Common myeloid progenitor, CD34-positive (primary cell): ENCODE measurements at regions not wholly inside any gene's neighbourhood (a gene's known extent, or its start where the extent isn't known, plus 50 kb on each side); places are given as distances from the start of the nearest gene placed in this dataset.

ENCODE experiments used
- CTCF ChIA-PET: fragments of 350-600 bp; sonication (Branson Sonifier 250); formaldehyde crosslinking; loops from one replicate; lab custom pipeline; 2021; ENCODE audit warnings: antibody characterized with exemption; lab: Charles Lee
- POLR2A ChIA-PET: fragments of 350-600 bp; sonication (Branson Sonifier 250); formaldehyde crosslinking; loops from one replicate; lab custom pipeline; 2021; ENCODE audit warnings: antibody characterized with exemption; lab: Charles Lee
- DNase-seq, 3 donors: peaks; one replicate each; pipeline versions ENCODE4 v3.0.0 to v3.0.0-alpha.2; 2013
- H3K27ac ChIP-seq, 2 experiments: 1 replicate in 1 of 2; 2 replicates in 1 of 2; pipeline ENCODE4 v1.7.0; 2013; ENCODE audit warnings: inconsistent platforms in 2 of 2, low read length in 2 of 2, mild to moderate bottlenecking in 2 of 2, low read depth in 1 of 2, moderate library complexity in 1 of 2; ENCODE audit not compliant: severe bottlenecking in 2 of 2, insufficient read depth in 1 of 2, poor library complexity in 1 of 2
- H3K27me3 ChIP-seq, 5 experiments: replicated peaks in 2 of 5; 1 replicate in 3 of 5; 2 replicates in 2 of 5; pipeline versions ENCODE4 v1.6.1 to v1.7.0; 2013; ENCODE audit warnings: low read length in 4 of 5, mild to moderate bottlenecking in 2 of 5, moderate library complexity in 2 of 5, inconsistent platforms in 1 of 5; ENCODE audit not compliant: insufficient read depth in 5 of 5, control insufficient read depth in 4 of 5
- H3K36me3 ChIP-seq, 4 experiments: 1 replicate in 2 of 4; 2 replicates in 2 of 4; pipeline versions ENCODE4 v1.6.1 to v1.7.0; 2013; ENCODE audit warnings: low read length in 3 of 4, control low read depth in 1 of 4, mild to moderate bottlenecking in 1 of 4; ENCODE audit not compliant: control insufficient read depth in 4 of 4, insufficient read depth in 4 of 4
- H3K4me1 ChIP-seq, 4 experiments: 1 replicate in 3 of 4; 2 replicates in 1 of 4; pipeline versions ENCODE4 v1.6.1 to v1.7.1; 2013; ENCODE audit warnings: low read length in 3 of 4, mild to moderate bottlenecking in 3 of 4, control low read depth in 1 of 4, inconsistent platforms in 1 of 4, moderate library complexity in 1 of 4; ENCODE audit not compliant: control insufficient read depth in 4 of 4, insufficient read depth in 4 of 4; ENCODE audit errors: control extremely low read depth in 1 of 4
- H3K4me3 ChIP-seq, 7 experiments: 1 replicate in 4 of 7; 2 replicates in 3 of 7; pipeline versions ENCODE4 v1.5.1 to v1.7.0; 2013; ENCODE audit warnings: mild to moderate bottlenecking in 7 of 7, low read length in 6 of 7, moderate library complexity in 6 of 7, inconsistent platforms in 2 of 7, low read depth in 2 of 7, control low read depth in 1 of 7; ENCODE audit not compliant: insufficient read depth in 4 of 7, control insufficient read depth in 1 of 7; ENCODE audit errors: extremely low read depth in 1 of 7
- H3K9me3 ChIP-seq, 5 experiments: 1 replicate in 4 of 5; 2 replicates in 1 of 5; pipeline versions ENCODE4 v1.6.1 to v1.7.1; 2013; ENCODE audit warnings: low read length in 4 of 5, mild to moderate bottlenecking in 2 of 5, inconsistent platforms in 1 of 5, low read depth in 1 of 5, moderate library complexity in 1 of 5; ENCODE audit not compliant: control insufficient read depth in 4 of 5, insufficient read depth in 2 of 5; ENCODE audit errors: control extremely low read depth in 1 of 5
- WGBS: methylation state at CpG from one replicate; pipeline ENCODE4 v1.1.5; 2013; ENCODE audit not compliant: insufficient coverage; 5-methylcytosine and 5-hydroxymethylcytosine counted together

GRCh38 chr5:33332804-33333203, 108.0 kb upstream of the TARS1 start:
- no peak overlapping the region for H3K4me3 ChIP-seq
- CTCF ChIA-PET = interaction anchor here (1.6 kb wide), 1 partner anchor 13 kb away, joined by 3 read pairs; no protein-coding TSS in a partner anchor
- no peaks in the 10 kb centered on the region for H3K9me3 ChIP-seq
- H3K4me1 ChIP-seq = peaks cover 0 to 6% (median 0%) of the 10 kb centered on the region in 4 experiments
- WGBS = 100% methylated on average over 2 of the region's 2 CpGs
- no peak for DNase-seq
- H3K27ac ChIP-seq = no peak overlapping the region
- no peaks in the 10 kb centered on the region for H3K27me3 ChIP-seq
- POLR2A ChIA-PET = no interaction called here
- no peaks in the 10 kb centered on the region for H3K36me3 ChIP-seq

DNA sequence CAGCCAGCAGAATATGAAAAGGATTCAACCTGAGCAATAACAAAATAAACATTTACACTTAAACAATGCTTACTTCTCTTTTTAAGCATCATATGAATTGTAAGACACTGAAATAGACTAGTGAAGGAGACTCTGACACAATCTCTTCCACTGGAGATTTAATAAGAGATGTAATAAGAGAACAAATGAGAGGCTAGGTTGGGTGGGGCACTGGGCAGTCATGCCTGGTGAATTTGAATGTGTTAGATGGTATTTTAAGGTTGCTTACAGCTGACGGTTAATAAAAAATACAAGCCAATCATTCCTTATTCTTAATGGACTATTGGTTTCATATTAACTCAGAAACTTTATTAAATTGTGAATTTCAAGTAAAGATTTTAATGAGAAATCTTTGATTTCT, 105.9 kb upstream of the TARS1 start:
- Histone ChIP-seq H3K27ac (no peak overlapping the region), H3K27me3 (no peaks in the 10 kb centered on the region), H3K4me3 (no peak overlapping the region), H3K9me3 (no peaks in the 10 kb centered on the region), H3K4me1 (peaks cover 0 to 6% (median under 1%) of the 10 kb centered on the region in 4 experiments), H3K36me3 (no peaks in the 10 kb centered on the region)
- no CpG with 5 or more reads among the region's 1 CpG for WGBS
- DNase-seq = no peak
- ChIA-PET POLR2A (no interaction called here), CTCF (no interaction called here)

GRCh38 chr5:33336891-33337636, 103.7 kb upstream of the TARS1 start:
- POLR2A ChIA-PET = interaction anchor here (0.5 kb wide), 1 partner anchor 551 kb away, joined by 5 read pairs; no protein-coding TSS in a partner anchor
- Histone ChIP-seq H3K27ac (no peak overlapping the region), H3K36me3 (no peaks in the 10 kb centered on the region), H3K9me3 (no peaks in the 10 kb centered on the region), H3K4me3 (no peak overlapping the region), H3K4me1 (peaks cover 0 to 7% (median 1%) of the 10 kb centered on the region in 4 experiments), H3K27me3 (no peaks in the 10 kb centered on the region)
- CTCF ChIA-PET = no interaction called here
- DNase-seq = no peak
- WGBS = 100% methylated on average over 1 of the region's 4 CpGs

- ChIA-PET POLR2A (interaction anchor here (0.5 kb wide), 1 partner anchor 551 kb away, joined by 5 read pairs; no protein-coding TSS in a partner anchor), CTCF (no interaction called here)
- no peak overlapping the region for H3K4me3 ChIP-seq
- peaks cover 0 to 7% (median 1%) of the 10 kb centered on the region in 4 experiments for H3K4me1 ChIP-seq
- no peaks in the 10 kb centered on the region for H3K36me3 ChIP-seq
- WGBS = 86% methylated on average over 1 of the region's 2 CpGs
- DNase-seq = no peak
- H3K9me3 ChIP-seq = no peaks in the 10 kb centered on the region
- no peaks in the 10 kb centered on the region for H3K27me3 ChIP-seq
- no peak overlapping the region for H3K27ac ChIP-seq
Observed at GRCh38 chr5:33337637-33337992, 103.2 kb upstream of the TARS1 start.

DNA sequence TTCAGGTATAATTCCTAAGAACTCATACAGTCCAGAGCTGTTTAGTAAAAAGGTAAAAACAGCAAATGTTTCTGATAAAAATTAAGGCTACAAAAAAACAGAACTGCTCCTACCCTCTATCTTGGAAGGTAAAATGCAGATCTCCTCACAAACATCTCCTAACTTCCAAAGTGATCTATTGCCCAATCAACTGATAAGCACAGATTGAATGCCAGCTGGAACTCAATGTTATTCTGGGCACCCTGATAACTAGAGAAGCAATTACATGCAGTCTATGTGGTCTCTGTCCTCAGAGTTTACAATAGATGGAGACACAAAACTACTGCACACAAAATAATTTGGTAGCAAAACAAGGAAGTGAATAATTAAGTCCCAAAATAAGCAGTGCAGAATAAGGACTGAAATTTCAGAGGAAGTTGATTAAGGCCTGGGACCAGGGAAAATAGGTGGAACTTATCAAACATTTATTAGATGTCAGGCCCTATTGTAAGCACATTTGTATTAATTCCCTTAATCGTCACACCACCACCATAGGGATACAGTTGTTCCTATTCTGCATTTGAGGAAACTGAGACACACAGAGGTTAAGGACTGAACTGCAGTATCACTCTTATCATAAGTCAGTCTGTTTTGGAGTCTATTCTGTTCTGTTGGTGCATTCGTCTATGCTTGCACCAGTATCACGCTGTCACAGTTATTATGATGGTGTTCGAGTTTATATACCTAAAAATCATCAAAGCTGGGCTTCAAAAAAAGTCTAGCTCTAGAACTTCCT, 102.2 kb upstream of the TARS1 start:
- CTCF ChIA-PET = interaction anchor here (0.9 to 1.5 kb wide), 2 partner anchors 38 to 100 kb away, joined by 3 read pairs; no protein-coding TSS in a partner anchor
- Histone ChIP-seq H3K27me3 (no peaks in the 10 kb centered on the region), H3K9me3 (no peaks in the 10 kb centered on the region), H3K4me1 (peaks cover 0 to 7% (median 1%) of the 10 kb centered on the region in 4 experiments), H3K36me3 (no peaks in the 10 kb centered on the region), H3K4me3 (no peak overlapping the region), H3K27ac (no peak overlapping the region)
- DNase-seq = no peak
- 90% methylated on average over 1 of the region's 4 CpGs for WGBS
- POLR2A ChIA-PET = no interaction called here

DNA sequence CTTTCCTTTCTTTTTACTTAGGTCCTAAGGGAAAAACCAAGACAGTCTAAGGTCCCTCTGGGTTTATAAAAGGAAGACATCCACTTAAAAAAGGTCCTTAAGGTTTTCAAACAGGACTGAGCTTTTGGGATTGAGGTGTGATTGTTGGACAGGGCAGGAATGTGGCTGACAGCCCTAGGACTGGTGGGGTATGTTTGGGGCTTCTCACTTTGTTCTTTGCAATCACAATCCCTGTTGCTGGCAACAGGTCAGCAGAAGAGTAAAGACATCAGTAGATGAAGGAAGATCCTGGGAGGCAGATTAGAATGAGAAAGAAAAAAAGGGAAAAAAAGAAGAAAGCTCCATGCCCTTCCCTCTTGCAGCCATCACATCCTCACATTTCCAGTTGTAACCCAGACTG, 101.4 kb upstream of the TARS1 start:
- CTCF ChIA-PET = interaction anchor here (0.9 to 1.5 kb wide), 2 partner anchors 39 to 99 kb away, joined by 3 read pairs; no protein-coding TSS in a partner anchor
- no peak overlapping the region for H3K4me3 ChIP-seq
- POLR2A ChIA-PET = no interaction called here

DNA sequence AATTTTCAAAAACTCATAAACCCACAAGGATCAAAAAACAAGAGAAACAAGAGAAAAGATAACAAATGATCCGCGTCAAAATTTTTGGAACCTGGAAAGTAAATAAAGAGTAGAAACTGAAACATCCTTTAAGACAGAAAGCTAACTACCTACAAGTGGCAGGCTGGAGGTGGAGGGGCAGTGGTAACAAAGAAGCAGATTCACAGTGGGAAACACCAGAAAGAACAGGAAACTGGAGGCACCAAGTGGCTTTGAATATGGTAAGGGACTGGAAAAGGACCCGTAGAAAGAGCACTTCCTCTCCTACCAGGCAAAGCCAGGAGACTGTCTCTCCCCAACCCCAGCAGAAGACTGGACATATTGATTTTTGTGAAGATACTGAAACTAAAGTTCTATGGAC, 100.6 kb upstream of the TARS1 start:
- 0% methylated on average over 1 of the region's 3 CpGs for WGBS
- no peaks in the 10 kb centered on the region for H3K9me3 ChIP-seq
- peak in 1 of 3 donors; percentile 23 for DNase-seq
- no peaks in the 10 kb centered on the region for H3K27me3 ChIP-seq
- no peak overlapping the region for H3K27ac ChIP-seq
- no peak overlapping the region for H3K4me3 ChIP-seq
- peaks cover 0 to 7% (median 1%) of the 10 kb centered on the region in 4 experiments for H3K4me1 ChIP-seq
- CTCF ChIA-PET = no interaction called here
- H3K36me3 ChIP-seq = no peaks in the 10 kb centered on the region
- POLR2A ChIA-PET = interaction anchor here (0.7 kb wide), 1 partner anchor 20 kb away, joined by 3 read pairs; no protein-coding TSS in a partner anchor

More for the DNA sequence above, 101.4 kb upstream of the TARS1 start:
- Histone ChIP-seq H3K27ac (no peak overlapping the region), H3K9me3 (no peaks in the 10 kb centered on the region), H3K4me1 (peaks cover 0 to 7% (median 1%) of the 10 kb centered on the region in 4 experiments), H3K36me3 (no peaks in the 10 kb centered on the region), H3K27me3 (no peaks in the 10 kb centered on the region)
- DNase-seq = no peak
